ENCODE measurements at regions not wholly inside any gene's neighbourhood (a gene's known extent, or its start where the extent isn't known, plus 50 kb on each side); places are given as distances from the start of the nearest gene placed in this dataset.
"Not testable (repeated sequence)": the region's sequence is repeated elsewhere in the genome, so short reads cannot be mapped to it uniquely, and the experiment has no call there.

GRCh38 chr2:176763851-176764404 lies 448.7 kb upstream of the HNRNPA3 start:
- peak; percentile 95 for DNase-seq (ENCODE audit: low read depth, low spot score)

GRCh38 chr2:176764921-176765320 lies 447.7 kb upstream of the HNRNPA3 start:
- no peak for DNase-seq (ENCODE audit: low read depth, low spot score)

DNA sequence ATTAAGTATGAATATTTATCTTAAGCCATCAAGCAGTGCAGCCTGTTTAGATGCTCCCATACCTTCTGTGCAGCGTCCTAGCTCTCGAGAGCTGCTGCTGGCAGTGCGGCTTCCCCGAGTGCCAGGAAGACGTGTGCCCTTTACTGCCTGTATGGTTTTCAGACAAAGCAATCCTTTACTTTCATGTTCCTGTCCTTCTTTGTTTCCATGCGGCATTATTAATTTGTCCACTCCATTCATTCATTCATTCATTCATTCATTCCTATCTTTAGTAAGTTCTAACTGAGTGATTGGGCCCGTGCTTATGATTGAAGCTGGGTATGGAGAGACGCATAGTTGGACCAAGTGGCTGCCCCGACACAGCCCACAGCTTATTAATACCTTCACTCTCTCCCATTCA lies 446.6 kb upstream of the HNRNPA3 start:
- no peak for DNase-seq (ENCODE audit: low read depth, low spot score)

GRCh38 chr2:176768185-176768584 lies 444.4 kb upstream of the HNRNPA3 start:
- DNase-seq (ENCODE audit: low read depth, low spot score): no peak

DNA sequence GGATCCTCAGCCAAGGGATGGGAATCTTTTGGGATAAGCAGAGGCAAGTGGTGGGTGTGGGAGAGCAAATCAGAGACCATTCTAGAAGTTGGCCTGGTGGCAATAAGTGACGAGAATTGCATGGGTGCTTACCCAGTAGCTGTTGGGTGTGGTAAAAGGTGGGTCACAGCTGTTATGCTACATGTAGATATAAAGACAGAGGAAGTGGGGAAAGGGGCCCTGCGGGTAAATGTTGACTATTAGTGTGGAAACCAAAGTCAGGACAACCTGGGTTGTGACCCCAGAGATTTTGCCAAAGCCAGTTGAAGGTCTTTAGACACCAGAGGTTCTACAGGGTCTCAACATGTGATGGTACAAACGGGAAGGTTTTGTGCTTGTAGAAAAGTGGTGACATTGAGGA lies 443.6 kb upstream of the HNRNPA3 start:
- DNase-seq (ENCODE audit: low read depth, low spot score): no peak

DNA sequence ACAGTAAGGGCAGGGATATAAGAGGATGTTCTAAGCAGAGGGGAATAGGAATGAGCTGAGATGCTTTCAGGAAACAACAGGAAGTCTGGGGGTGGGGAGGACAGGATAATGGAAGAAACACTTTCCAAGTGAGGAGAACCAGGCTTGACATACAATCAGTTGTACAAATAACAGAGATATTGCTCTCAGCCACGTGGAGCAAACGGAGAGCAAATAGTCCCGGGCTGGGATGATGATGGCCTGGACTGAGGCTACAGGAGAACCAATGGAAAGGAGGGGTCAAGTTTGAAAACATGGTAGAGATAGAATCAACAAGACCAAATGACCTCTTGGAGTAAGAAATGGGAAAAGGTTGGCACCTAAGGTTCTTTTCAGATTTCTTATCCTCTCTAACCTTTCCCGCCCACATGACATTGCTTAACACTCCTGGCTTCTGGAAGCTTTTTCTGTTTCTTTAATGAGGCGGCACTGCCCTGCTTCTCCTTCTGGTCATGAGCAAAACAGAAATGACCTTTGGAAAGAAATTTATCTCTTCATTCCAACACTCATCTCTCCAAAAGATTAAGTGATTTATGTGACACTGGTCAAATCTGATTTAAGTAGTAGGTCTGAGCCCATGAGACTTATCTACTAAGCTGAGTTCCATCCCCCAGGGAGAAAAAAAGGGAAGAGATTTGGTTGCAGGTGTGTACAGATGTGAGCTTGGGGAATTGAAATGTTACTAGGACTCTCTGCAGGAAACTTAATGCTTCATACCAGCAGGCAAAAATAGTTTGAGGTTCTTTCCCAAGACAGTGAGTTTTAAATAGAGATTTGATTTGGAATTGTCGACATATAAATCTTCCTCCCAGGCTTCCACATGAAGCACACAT lies 442.9 kb upstream of the HNRNPA3 start:
- DNase-seq (ENCODE audit: low read depth, low spot score): no peak

DNA sequence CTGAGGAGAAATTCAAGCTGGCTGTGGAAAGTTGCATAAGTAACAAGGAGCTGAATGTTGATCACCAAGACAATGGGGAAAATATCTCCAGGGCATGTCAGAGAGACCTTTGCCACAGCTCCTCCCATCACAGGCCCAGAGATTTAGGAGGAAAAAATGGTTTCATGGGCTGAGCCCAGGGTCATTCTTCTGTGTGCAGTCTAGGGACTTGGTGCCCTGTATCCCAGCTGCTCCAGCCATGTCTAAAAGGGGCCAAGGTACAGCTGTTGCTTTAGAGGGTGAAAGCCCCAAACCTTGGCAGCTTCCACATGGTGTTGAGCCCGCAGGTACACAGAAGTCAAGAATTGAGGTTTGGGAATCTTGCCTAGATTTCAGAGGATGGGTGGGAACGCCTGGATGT lies 439.8 kb upstream of the HNRNPA3 start:
- no peak for DNase-seq (ENCODE audit: low read depth, low spot score)

DNA sequence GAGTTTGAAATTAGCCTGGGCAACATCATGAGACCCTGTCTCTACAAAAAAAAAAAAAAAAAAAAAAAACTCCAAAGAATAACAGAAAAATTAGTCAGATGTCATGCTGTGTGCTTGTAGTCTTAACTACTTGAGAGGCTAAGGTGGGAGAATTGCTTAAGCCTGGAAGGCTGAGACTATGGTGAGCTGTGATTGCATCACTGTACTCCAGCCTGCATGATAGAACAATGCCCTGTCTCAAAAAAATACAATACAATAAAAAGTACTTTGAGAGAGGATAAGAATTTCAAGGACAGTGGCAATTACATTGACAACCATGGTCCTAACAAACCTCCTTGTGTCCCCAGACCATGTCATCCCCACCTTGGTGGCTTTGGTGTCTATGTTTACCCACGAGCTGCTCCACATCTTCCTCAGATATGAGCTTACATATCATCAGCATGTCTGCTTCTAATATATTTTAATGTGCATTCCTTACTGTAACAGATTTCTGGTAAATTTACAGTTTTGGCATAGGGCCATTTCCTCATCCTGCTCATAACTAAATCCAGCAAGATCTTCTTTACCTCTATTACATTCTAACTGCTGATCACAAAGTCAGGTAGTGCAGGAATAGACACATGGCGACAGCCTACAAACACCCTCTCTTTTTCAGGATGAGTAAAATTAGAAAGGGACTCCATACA lies 437.7 kb upstream of the HNRNPA3 start:
- no peak for DNase-seq (ENCODE audit: low read depth, low spot score)

- DNase-seq (ENCODE audit: low read depth, low spot score): no peak
Observed at GRCh38 chr2:176777262-176777661, 435.3 kb upstream of the HNRNPA3 start.

DNA sequence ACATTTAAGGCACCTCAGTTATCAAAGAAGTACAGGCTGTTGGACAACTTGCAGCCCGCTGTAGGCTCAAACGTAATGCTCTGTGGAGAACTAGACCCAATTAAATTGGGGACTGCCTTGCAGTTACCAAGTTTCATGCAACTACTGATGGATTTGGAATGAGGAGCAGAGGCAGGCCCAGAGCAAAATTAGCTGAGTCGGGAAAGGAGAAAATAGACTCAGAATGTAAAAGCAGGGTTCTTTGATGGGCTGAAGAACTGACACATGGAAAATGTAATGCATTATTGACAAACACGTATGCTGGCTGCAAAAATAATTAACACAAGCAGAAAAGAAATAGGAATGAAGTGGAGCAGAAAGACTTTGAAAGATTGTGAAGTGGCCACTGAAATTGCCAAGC lies 432.7 kb upstream of the HNRNPA3 start:
- DNase-seq (ENCODE audit: low read depth, low spot score): no peak

GRCh38 chr2:176780348-176780747 lies 432.2 kb upstream of the HNRNPA3 start:
- DNase-seq (ENCODE audit: low read depth, low spot score): no peak

GRCh38 chr2:176781570-176782217 lies 430.9 kb upstream of the HNRNPA3 start:
- no peak for DNase-seq (ENCODE audit: low read depth, low spot score)

DNA sequence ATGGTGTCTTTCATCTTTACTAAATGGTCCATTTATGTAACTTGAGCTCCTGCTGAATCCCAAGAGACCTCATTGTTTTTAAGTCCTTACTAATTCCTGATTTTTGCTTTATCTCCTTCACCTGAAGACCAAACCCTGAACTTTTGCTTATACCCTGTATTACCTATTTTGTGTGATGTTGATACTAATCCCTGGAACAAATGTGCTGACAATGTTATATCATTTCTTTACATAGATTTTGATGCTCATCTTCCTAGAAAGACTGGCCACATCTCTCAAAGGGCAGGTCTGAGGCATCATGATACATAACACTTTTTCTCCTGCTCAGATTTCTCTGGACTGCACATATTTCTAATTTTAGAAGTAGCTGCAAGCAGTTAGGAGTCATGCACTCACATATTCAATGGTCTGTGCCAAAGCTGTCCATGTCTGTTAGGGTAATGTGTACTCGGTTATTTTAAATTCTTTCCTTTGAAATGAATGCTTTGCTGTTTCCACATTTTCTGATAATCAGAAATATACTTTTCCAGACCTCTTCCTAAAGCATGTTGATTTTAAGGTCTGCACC lies 427.9 kb upstream of the HNRNPA3 start:
- DNase-seq (ENCODE audit: low read depth, low spot score): no peak

DNA sequence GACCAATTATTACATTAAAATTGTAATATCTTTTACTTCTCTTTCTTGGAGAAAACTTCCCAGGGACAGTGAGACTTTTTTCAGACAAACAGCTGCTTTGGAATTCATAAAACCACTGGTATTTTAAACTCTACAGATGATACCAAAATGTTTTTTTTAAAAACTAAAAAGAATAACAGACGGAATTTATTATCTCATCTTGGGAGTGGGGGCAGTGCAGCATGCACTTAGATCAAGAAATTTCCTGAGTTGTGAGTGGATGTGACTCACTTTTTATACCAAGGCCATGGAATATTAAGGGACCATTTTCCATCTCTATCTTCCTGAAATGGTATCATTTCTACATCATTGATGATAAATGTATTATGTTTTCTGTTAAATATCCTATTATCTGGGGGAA lies 422.8 kb upstream of the HNRNPA3 start:
- no peak for DNase-seq (ENCODE audit: low read depth, low spot score)

GRCh38 chr2:176790468-176790867 lies 422.1 kb upstream of the HNRNPA3 start:
- DNase-seq (ENCODE audit: low read depth, low spot score): no peak

DNA sequence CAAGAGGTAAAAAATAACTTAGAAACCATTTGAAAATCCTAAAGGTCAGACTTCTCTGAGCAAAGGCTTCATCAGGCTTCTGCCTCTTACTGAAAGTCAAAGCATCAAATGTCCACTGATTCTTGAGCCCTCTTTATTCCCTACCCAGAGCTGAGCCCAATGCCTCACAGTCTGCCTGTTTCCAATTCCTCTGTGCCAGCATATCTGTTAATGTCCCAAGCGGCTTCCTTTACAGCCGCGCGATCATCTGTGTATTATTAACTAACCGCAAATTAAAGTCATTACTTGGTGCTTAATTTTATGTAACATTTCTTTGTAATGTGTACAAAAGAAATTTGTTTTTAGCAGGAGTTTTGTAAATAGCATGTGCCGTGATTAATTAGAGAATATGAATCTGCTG lies 418.8 kb upstream of the HNRNPA3 start:
- DNase-seq (ENCODE audit: low read depth, low spot score): no peak

GRCh38 chr2:176794392-176794791 lies 418.2 kb upstream of the HNRNPA3 start:
- DNase-seq (ENCODE audit: low read depth, low spot score): no peak

- DNase-seq (ENCODE audit: low read depth, low spot score): no peak
Observed at GRCh38 chr2:176795823-176796222, 416.8 kb upstream of the HNRNPA3 start.

DNA sequence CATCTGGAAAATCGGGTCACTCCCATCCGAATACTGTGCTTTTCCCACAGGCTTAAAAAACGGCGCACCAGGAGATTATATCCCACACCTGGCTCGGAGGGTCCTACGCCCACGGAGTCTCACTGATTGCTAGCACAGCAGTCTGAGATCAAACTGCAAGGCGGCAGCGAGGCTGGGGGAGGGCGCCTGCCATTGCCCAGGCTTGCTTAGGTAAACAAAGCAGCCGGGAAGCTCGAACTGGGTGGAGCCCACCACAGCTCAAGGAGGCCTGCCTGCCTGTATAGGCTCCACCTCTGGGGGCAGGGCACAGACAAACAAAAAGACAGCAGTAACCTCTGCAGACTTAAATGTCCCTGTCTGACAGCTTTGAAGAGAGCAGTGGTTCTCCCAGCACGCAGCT lies 415.9 kb upstream of the HNRNPA3 start:
- DNase-seq (ENCODE audit: low read depth, low spot score): not testable (repeated sequence)

DNA sequence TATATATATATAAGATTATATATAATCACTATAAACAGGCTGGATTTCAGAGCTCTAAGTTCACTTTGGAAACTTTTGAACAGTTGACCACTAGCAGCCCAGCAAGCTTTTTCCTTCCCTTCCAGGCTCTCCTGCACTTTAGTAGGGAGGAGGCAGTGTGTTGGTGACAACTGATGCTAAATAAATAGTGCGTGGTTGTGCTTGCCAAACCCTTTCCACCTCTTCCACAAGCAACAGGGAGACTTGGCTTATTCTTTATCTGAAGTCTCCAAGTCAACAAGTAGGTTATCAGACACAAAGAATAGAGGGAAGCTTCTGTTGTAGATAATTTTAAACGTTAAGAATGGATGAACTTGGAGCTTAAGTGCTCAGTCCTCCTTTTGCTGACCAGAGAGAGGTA lies 408.2 kb upstream of the HNRNPA3 start:
- DNase-seq (ENCODE audit: low read depth, low spot score): no peak

DNA sequence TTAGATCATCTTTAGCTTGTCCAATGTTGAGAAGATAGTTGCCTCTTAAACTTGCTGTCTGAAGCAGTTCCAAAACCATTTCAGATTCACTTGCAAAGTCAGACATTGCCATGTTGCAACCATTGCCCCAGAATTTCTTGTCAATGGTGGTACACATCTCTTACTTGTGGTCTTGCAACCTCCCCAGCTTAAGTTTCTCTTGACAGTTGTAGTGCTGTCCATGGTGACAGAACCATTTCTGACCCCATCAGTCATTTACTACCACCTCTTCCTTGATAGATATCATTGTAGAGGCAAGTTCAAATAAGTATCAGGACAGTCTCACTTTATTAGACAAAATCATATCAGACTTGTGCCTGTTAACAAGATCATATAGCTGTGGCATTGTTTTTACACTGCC lies 407.2 kb upstream of the HNRNPA3 start:
- no peak for DNase-seq (ENCODE audit: low read depth, low spot score)

GRCh38 chr2:176812246-176812775 lies 400.3 kb upstream of the HNRNPA3 start:
- no peak for DNase-seq (ENCODE audit: low read depth, low spot score)

All from iPS DF 19.7 (cell line).